SH-SY5Y (cell line): ENCODE measurements at regions not wholly inside any gene's neighbourhood (a gene's known extent, or its start where the extent isn't known, plus 50 kb on each side); places are given as distances from the start of the nearest gene placed in this dataset.

Experiments used
- GATA2 ChIP-seq: IDR thresholded peaks from 2 replicates; pipeline ENCODE4 v1.6.1; 2011; ENCODE audit warnings: mild to moderate bottlenecking, low read depth, low read length
- GATA3 ChIP-seq: IDR thresholded peaks from 2 replicates; pipeline ENCODE4 v1.6.1; 2011; ENCODE audit warnings: low read depth, mild to moderate bottlenecking, low read length, moderate library complexity

- TF ChIP-seq GATA2 (no peak), GATA3 (no peak)
Observed at GRCh38 chr4:182023469-182023868, 219.7 kb upstream of the TENM3 start.
